ENCODE measurements at regions not wholly inside any gene's neighbourhood (a gene's known extent, or its start where the extent isn't known, plus 50 kb on each side); places are given as distances from the start of the nearest gene placed in this dataset.

DNA sequence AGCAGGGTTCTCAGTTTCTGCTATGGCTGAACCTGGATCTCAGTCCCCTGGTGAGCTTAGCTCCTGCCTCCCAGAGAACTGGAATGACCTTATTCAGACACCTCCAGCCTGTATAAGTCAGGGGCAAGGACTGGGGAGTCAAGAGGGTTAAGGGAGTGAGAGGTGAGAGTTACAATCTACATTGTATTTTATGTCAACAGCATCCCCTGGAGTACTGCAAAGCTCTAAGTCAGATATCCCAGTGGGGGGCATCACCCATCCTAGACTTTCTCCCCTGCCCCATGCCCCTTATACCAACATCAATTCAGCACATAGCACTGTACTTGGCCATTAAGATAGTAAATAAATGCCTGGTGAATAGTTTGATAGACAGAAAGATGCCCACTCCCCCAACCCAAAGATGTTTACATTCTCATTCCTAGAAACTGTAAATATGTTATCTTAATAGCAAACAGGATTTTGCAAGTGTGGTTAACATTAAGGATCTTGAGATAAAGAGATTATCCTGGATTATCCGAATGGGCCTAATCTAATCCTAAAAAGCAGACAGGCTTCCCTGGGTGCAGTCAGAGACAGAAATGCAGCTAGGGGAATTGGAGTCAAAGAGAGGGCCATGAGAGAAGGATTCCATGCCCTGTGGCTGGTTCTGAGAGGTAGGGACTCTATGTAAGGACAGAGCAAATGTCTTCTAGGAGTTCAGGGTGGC is 132.3 kb upstream of the RASGRP1 start:
- Histone ChIP-seq H3K36me3 (replicated peaks in 1 of 2; ENCODE audit: control insufficient read depth in 1 of 2, insufficient read depth in 2 of 2, low read length in 1 of 2) (no peaks in the 10 kb centered on the region), H3F3A (replicated peaks; ENCODE audit: insufficient read depth) (no peaks in the 10 kb centered on the region), H3K4me1 (ENCODE audit: control insufficient read depth in 1 of 2, insufficient read depth in 2 of 2, low read depth in 1 of 2, low read length in 1 of 2) (peaks cover 0 to 28% of the 10 kb centered on the region in 2 experiments; a peak in 2 of 4 replicates), H3K9me2 (no peaks in the 10 kb centered on the region), H3K27ac (ENCODE audit: low read depth in 2 of 2, low read length in 1 of 2) (peak overlapping the region in 1 of 2 experiments; percentile 77; a peak in 2 of 4 replicates), H3K9ac (no peak overlapping the region), H2AFZ (ENCODE audit: low read depth) (no peak overlapping the region), H3K4me3 (ENCODE audit: low read depth in 2 of 2, low read length in 1 of 2) (no peak overlapping the region), H4K20me1 (ENCODE audit: insufficient read depth) (no peaks in the 10 kb centered on the region), H3K9me3 (no peaks in the 10 kb centered on the region), H3K4me2 (no peak overlapping the region), H3K27me3 (ENCODE audit: insufficient read depth) (no peaks in the 10 kb centered on the region), H3K79me2 (ENCODE audit: insufficient read depth) (no peaks in the 10 kb centered on the region)
- ChIA-PET CTCF (interaction anchor here (0.7 to 8.9 kb wide), 11 partner anchors 9 to 1060 kb away, joined by 3 to 110 read pairs (median 8); partner anchors contain the start of gene RASGRP1), POLR2A (no interaction called here)
- TF ChIP-seq SMC3 (IDR thresholded peaks at IDR 0.05; ENCODE audit: low read depth, low read length) (no peak), EZH2phosphoT487 (IDR thresholded peaks at IDR 0.05; ENCODE audit: borderline replicate concordance, low read depth) (no peak), TCF12 (IDR thresholded peaks at IDR 0.05) (no peak), NFIC (IDR thresholded peaks at IDR 0.05; ENCODE audit: borderline replicate concordance) (no peak), MEF2A (IDR thresholded peaks at IDR 0.05; ENCODE audit: borderline replicate concordance, low read depth) (no peak), ELF1 (IDR thresholded peaks at IDR 0.05) (no peak), YY1 (IDR thresholded peaks at IDR 0.05; ENCODE audit: low read depth) (no peak), POLR2AphosphoS5 (IDR thresholded peaks at IDR 0.05; ENCODE audit: low read depth, low read length) (no peak)
- TF ChIP-seq, protein P1, sequence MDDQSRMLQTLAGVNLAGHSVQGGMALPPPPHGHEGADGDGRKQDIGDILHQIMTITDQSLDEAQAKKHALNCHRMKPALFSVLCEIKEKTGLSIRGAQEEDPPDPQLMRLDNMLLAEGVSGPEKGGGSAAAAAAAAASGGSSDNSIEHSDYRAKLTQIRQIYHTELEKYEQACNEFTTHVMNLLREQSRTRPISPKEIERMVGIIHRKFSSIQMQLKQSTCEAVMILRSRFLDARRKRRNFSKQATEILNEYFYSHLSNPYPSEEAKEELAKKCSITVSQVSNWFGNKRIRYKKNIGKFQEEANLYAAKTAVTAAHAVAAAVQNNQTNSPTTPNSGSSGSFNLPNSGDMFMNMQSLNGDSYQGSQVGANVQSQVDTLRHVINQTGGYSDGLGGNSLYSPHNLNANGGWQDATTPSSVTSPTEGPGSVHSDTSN (IDR thresholded peaks at IDR 0.05) = no peak
- DNase-seq = no peak
- 32% methylated on average over 1 of the region's 1 CpG for WGBS (ENCODE audit: low lambda C conversion rate)

DNA sequence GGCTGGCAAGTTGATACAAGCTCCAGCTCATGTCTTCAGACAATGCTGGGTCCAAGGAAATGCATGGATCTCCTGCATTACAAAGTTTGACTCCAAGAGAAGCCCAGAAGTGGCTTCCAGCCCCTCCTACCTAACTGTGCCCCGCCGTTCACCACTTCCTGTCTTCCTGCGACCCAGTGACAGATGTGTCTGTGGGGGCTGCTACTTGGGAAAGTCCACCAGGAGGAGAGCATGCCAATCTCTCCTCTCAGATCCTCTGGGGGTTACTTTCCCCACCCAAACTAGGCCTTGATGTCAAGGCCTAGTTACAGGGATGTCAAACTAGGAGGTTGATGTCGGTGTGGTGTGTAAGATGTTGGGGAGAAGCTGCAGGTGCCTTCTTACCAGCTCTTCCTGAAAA is 133.6 kb upstream of the RASGRP1 start:
- POLR2A ChIA-PET = no interaction called here
- Histone ChIP-seq H3K36me3 (replicated peaks in 1 of 2; ENCODE audit: control insufficient read depth in 1 of 2, insufficient read depth in 2 of 2, low read length in 1 of 2) (no peaks in the 10 kb centered on the region), H3K27me3 (ENCODE audit: insufficient read depth) (no peaks in the 10 kb centered on the region), H3K4me2 (no peak overlapping the region), H4K20me1 (ENCODE audit: insufficient read depth) (no peaks in the 10 kb centered on the region), H3K4me3 (ENCODE audit: low read depth in 2 of 2, low read length in 1 of 2) (no peak overlapping the region), H2AFZ (ENCODE audit: low read depth) (no peak overlapping the region), H3K27ac (ENCODE audit: low read depth in 2 of 2, low read length in 1 of 2) (no peak overlapping the region), H3K79me2 (ENCODE audit: insufficient read depth) (no peaks in the 10 kb centered on the region), H3K9ac (no peak overlapping the region), H3F3A (replicated peaks; ENCODE audit: insufficient read depth) (no peaks in the 10 kb centered on the region), H3K4me1 (ENCODE audit: control insufficient read depth in 1 of 2, insufficient read depth in 2 of 2, low read depth in 1 of 2, low read length in 1 of 2) (peaks cover 0 to 38% of the 10 kb centered on the region in 2 experiments; a peak in 2 of 4 replicates), H3K9me2 (no peaks in the 10 kb centered on the region), H3K9me3 (no peaks in the 10 kb centered on the region)
- no peak for DNase-seq
- CTCF ChIA-PET = interaction anchor here (0.7 to 8.9 kb wide), 15 partner anchors 9 to 1059 kb away, joined by 3 to 110 read pairs (median 8); partner anchors contain the start of gene RASGRP1
- 82% methylated on average over 4 of the region's 4 CpGs for WGBS (ENCODE audit: low lambda C conversion rate)
- TF ChIP-seq, protein P2, sequence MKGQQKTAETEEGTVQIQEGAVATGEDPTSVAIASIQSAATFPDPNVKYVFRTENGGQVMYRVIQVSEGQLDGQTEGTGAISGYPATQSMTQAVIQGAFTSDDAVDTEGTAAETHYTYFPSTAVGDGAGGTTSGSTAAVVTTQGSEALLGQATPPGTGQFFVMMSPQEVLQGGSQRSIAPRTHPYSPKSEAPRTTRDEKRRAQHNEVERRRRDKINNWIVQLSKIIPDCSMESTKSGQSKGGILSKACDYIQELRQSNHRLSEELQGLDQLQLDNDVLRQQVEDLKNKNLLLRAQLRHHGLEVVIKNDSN (IDR thresholded peaks at IDR 0.05; ENCODE audit: borderline replicate concordance, low read depth) = no peak
- TF ChIP-seq SMC3 (IDR thresholded peaks at IDR 0.05; ENCODE audit: low read depth, low read length) = no peak

Data from SK-N-SH (cell line).